Embryonic facial prominence (tissue), 1 donor: ENCODE measurements at regions not wholly inside any gene's neighbourhood (a gene's known extent, or its start where the extent isn't known, plus 50 kb on each side); places are given as distances from the start of the nearest gene placed in this dataset.

Experiments
- DNase-seq: peaks from one replicate; pipeline ENCODE4 v3.0.0-alpha.2; 2016; ENCODE audit errors: extremely low spot score

DNA sequence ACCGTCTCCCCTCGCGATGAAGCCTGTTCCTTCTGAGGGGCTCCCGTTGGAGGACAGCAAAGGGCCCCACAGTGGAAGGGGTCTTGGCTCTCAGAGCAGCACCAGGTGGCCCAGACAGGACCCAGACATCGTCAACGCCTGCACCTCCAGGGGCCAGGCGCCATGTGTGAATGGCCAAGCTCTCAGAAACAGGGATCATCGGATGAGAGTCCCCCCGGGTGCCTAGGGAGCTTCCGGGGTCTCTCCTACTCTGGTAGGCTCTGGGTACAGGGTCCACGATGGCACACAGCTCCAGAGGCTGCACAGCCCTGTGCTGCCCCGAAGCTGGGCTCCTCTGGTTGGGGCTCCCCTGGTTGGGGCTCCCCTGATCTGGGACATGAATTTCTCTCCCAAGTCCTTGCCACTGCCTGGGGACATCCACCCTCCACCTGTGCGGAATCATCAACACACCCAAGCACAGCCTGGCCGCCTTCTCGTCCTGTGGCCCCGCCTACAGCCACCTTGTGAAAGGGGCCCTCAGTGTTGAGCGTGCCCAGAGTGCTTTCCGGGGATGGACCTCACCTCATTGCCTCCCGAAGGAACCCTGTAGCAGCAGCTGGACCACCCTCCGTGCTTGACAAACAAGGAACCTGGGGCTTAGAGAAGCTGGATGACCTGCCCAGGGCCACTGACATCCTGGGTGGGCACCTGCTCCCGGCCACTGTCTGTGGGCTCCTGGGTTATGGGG is 929.0 kb downstream of the BRD1 start:
- no peak for DNase-seq

DNA sequence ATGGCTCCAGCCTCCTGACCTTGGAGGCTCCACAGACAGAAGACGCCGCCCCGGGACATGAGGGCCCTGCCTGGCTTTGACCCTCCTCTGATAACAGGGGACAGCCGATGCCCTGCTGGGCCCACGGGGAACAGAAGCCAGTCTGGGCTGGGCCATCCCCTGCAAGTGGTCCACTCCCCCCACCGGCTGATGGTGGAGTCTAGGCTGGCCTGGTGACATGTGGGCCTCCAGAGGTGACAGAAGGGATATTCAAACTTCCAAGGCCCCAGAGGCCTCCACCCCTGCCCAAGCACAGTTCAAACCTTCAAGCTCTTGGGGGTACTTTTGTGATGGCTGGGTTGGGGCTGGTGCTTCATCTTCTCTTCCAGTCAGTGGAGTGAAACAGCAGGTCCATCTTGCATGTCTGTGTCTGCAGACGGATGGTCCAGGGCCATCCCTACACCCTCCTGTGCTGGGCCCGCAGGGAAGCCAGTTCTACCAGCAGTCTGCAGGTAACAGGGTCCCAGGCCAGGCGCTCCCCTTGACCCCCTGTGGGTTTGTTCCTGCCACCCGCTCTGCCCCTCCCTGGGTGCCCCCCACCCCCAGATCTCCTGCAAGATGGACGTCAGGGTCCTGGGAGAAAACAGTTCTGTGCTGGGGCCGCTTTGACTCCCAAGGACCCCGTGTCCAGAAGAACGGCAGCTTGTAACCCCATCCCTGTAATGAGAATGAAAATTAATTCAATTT is 929.9 kb downstream of the BRD1 start:
- no peak for DNase-seq

DNA sequence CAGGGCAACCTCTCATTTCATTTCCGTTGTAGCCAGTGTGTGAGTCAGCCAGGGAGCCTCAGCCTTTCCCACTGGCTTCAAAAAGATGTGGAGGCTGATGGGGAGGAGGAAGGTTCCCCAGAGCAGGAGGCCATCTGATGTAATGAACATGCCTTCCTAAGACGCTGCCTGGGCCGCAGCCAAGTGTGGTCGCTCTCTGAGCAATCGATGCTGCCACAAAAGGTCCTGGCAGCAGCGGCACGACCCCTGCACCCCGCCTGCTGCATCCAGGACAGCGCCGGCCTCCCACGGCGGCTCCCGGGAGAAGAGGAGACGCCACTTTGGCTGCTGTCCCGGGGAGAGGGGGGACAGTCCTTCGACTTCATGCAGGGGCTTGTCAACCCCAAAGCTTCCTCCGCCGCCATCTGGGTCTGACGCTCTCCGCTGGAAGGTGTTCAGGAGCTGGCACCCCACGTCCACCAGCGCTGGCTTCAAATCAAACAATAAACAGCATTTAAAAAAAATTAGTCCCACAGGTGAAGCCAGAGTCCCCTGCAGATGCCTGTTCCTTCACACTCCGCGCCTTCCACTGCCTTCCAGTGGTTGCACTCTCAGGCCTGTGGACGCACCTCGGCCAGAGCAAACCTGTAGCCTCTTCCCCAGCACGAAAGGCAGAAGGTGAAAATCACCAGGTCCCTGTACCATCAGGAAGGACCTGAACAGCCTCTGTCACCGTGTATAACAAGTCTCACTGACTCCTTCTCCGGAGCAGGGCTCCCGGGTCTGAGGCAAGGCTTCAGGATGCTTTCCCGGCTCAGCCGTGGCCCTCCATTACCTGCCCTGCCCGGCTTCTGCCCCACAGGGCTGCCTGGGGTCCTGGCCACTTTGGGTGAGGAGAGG is 930.7 kb downstream of the BRD1 start:
- DNase-seq: no peak

DNA sequence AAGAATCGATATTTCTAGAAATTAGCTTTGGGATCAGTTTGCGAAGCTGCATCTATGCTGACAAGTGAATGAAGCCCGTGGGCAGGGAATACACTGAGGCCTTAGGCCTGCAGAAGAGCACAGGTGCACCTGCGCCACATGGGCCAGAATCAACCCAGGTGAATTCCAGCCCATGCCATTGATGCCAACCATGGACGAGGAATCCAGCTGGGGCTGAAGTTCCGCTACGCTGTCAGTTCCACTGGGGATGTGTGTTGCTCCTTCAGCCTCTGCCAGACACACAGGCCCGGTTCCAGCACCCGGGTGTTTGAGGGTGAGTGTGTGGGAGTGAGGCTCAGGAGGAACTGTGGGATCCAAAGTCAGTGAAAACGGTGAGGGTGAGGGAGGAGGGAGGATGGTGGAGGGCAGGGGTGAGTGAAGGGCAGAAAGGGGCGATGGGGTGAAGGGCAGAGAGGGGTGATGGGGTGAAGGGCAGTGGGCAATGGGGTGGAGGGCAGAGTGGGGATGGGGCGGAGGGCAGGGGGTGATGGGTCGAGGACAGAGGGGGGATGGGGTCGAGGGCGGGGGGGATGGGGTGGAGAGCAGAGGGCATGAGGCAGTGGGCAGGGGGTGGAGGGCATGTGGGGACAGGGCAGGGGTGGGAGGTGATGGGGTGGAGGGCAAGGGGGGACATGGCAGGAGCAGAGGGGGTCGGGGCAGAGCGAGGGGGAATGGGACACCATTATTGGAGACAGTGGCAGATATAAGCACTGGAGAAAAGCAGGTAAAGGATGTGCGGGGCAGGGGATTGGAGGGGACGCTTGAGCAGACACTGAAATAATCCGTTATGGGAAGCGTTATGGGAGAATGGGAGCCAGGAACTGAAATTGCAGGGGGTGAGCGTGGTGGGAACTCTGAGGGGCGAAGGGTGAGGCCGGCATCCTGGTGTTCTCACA is 931.6 kb downstream of the BRD1 start:
- no peak for DNase-seq

DNA sequence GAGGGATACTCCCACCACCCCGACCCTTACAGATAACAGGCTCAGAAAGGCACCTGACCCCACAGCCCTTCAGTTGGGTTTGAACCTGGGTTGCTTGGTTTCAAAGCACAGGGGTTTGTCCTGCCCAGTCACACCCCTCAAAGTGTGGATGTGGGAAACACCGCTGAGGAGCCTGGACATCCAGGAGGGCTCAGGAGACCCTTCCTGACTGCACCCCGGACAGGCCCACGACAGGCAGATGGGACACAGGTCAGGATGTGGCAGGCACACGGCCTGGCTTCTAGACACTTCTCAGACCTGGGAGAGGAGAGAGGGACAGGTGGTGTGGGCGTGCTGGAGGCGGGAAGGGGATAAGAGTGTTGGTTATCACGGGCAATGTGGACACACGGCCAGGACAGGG is 932.3 kb downstream of the BRD1 start:
- DNase-seq: no peak

DNA sequence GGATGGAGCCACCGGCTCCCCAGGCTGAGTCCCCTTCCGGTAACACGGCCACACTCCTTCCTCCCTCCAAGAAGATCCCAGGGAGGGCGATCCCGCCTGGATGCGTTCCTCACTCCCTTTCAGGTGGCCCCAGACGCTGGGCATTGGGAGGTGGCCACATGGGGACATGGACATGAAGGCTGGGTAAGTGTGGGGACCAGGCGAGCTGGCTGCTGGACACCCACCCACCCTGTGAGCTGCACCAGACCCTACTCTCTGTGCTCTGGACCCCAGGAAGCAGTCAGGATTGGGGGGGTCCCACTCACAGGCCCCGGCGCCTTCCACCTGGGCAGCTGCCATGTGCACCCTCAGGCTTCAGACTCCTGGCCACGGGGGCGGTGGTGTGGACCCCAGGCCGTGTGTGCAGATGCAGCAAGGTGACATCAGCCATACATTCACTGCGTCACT is 932.8 kb downstream of the BRD1 start:
- DNase-seq: no peak

DNA sequence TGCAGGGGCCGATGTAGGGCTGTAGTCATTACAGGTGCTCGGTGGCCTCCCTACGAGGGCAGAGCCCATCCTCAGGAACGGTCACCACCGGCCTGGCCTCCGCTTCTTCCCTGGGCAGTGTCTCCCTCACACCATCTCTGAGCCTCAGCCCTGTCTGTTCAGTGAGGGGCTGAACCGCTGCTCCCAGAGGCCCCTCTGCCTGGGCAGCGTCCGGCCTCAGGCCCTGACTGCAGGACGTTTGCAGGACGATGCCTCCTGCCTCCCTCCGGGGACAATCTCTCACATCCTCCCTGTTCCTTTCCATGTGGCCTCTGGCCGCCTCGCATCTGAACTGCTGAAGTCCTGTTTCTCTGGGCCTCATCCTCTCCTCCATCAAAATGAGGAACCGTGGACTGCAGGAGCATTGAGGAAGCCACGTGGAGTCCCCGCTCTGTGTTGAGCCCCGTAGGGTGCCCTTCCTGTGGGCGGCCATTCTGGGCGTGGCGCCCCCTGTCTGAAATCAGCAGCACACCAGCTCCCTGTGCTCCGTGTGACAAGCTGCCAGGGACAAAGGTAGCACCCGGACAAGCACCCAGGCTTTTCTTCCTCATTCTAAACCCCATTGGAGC is 933.5 kb downstream of the BRD1 start:
- no peak for DNase-seq

DNA sequence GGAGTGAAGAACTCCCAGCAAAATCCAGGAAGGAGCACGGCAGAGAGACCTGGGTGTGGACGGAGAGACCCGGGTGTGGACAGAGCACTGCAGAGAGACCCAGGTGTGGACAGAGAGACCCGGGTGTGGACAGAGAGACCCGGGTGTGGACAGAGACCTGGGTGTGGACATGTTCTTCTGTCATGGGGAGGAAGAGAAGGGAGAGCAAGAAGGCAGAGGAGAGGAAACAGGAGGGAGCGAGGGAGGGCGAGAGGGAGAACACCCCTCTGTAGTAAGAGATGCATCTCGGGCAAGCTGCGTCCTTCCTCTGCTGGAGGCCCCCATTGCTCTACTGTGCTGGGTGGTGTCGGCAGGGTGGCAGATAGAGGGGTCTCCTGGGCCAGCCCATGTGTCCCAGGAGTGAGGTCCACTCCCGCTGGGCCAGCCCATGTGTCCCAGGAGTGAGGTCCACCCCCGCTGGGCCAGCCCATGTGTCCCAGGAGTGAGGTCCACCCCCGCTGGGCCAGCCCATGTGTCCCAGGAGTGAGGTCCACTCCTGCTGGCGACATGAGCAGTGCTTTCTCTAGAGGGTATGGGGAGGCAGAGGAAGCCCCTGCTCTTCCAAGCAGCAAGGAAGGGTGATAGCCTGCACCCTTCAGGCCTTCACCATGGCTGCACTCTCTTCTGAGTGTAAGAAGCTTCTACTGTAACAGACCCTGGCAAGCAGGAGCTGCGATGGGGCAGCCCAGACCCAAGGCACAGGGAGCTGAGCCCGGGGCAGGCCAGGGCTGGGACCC is 934.2 kb downstream of the BRD1 start:
- DNase-seq: no peak

DNA sequence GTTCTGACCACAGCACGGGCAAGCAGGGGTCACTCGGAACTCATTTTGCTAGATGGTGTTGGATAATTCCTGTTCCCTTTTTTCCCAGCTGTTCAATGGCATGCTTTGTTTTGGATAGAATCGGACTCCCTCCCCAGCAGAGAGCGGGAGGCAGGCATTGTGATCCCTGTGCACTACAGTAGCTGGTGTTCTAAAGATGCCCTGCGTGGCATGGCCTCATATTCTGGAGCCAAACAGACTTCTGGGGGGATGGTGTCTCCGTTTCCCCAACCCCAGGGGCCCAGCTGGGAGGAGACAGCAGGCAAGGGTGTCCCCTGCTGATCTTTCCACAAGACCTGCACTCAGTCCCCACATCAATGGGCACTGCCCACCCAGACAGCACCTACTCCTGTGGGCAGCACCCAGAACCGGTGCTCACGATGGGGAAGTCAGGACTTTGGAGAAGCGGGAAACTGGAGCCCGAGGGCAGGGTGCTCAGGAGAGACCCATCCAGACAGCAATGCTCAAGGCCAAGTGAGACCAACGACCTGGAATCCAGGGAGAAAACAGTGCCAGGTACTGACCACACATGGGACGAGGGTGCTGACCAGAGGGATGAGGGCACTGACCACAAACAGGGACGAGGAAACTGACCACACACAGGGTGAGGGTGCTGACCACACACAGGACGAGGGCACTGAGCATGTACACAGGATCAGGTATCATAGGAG is 934.9 kb downstream of the BRD1 start:
- DNase-seq: no peak

DNA sequence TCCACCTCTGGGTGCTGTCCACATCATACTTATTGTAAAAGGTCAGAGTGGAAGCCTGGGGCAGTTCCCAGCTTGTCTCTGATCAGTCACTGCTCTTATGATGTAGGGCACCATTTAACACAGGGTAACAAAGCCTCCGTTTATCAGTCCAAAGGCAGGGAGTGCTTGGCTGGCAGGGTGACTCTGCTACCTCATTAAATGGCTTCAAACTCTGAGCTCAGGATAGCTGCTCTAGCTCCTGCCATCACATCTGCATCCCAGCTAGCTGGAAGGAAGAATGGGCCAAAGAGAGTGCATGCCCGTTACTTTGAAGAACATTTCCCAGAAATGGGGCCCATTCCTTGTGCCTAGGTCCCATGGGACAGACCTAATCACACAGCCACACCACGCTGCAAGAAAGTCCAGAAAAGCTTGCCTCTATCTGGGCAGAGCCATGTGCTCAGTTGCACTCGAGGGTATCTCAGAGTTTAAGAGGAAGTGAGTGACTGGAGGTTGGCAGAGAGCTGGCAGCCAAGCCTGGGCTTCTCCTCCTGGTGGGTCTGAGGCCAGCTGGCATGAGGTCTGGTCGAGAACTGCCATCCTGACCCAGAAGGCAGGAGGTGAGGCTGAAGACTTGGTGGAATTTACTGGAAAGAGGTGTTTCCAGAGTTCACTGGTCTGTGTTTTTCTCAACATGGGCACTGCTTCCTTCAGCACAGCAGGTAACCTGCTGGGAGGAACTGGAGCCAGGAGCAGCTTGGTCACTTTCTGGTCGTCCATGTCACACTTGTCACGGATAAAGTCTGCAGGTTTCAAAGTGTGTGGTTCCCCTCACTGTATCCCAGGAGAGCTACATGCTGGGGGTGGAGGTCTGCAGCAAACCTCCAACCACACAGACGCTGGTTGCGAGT is 935.7 kb downstream of the BRD1 start:
- DNase-seq: no peak

DNA sequence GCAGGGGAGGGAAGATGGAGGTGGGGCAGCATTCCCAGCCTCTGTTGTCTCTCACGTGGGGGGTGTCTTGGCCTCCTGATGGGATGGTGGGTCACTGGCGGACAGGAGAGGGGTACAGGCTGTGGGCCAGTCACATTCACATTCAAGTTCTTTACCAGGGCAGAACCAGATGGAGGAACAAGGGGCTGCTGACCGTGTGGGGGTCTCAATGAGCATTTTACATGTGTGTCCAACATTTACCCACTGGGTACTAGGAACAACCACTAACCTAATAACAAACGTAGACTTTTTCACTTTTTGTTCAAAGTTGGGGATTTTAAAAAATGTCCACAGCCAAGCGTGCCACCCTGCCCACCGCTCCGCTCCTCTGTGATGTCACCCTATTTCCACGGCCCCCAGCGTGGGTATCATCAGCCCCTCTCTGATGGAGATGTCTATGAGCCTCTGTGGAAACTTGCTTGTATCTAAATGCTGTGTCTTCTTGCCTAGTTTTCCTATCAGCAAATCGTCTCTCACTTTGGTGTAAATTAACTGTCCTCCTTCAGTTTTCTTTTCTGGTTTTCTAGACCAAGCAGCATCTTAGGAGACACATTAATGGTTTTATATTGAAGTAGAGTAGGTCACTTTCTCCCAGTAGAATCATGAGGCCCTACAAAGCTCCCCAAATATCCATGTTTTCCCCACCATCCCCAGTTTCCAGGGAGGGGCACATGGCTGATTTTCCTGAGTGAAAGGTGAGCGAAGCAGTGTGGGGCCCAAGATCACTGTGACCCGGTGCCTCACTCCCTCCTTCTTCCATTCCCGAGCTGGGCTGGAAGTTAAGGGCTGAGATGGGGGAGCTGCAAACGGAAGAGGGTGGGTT is 936.7 kb downstream of the BRD1 start:
- no peak for DNase-seq

DNA sequence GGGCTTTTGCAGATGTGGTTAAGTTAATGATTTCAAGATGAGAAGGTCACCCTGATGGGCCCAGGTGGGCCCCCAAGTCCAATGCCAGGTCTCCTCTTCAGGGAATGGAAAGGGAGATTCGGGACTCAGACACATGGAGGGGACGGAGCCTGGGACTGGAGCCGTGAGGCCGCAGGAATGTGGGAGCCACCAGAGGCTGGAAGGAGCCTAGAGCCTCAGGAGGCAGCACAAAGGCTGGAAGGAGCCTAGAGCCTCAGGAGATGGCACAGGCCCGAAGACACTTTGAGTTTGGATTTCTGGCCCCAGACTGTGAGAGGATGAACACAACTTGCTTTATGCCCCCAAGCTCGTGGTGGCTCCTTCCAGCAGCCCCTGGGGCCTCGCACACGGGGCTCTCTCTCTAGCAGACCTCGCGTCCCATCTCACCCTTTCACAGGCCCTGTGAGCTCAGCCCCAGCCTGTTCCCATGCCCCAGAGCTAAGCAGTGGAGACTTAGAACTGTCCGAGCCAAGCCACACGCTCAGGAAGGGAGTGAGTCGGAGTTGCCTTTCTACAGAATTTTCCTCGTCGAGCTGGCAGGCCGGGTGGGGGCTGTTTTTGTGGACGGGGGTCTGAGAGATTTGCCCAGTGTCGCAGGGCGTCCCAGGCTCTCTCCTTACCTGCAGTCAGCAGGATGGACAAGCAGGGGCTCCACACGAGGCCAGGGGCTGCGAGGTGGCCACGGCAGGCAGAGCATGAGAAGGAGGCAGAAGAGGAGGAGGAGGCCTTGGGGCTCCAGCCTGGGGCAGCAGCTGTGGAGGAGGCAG is 937.6 kb downstream of the BRD1 start:
- DNase-seq: no peak

DNA sequence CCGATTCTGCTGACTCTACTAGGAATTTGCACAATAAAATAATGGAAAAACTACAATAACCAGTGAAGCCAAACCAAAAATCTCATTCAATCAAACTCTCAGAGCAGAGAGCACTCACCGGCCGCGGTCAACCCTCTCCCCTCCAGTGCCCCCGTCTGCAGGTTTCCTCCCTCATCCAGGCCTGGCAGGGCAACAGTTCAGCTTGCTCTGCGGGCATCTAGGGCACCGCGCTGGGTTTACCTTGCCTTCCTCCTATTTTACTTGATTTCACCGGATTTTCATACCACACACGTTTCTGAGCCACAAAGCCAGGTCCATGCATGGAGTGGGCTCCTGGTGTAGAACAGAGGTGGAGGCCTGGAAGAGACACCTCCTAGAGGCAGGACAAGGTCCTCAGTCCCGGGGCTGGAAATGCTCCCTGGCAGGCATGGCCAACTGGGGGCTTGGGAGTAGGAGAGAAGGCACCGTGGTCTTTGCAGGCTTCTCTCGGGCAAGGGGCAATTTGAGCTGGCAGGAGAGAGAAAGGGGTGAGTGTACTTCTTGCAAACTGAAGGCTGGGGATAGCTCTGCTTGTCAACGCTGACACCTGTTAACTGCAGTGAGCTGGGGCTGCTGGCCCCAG is 938.4 kb downstream of the BRD1 start:
- DNase-seq: no peak

DNA sequence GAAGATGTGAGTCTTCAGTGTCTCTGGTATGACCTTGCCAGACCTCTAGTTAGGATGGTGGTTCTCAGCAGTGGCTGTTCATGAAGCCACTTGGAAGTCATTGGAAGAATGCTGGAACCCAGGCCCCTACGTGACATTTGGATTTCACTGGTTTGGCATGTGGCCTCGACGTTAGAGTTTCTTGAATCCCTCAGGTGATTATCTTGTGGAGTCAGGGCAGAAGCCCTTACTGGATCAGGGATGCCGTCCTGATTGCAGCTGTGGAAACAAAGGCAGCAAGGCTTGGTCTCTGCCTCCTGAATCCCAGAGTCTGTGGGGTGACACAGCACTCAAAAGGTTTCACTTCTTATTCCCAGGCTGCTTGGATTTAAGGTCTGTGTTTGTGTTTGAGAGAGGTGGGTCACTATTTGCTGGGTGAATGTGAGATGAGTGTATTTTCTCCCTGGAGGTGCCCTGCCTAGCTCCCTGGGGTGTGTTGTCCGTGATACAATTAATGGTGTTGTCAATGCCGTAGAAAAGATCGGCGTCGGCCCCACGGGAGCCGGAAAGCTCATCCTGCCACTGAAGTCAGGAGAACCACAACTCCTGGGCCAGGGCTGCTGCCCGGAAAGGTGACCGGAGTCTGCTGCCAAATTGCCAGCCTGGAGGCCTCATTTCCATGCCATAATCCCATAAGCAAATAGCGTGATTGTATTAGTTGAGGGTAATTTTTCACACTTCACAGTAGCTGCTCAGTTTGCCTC is 939.0 kb downstream of the BRD1 start:
- no peak for DNase-seq
